HFF-Myc (cell line): ENCODE measurements at regions not wholly inside any gene's neighbourhood (a gene's known extent, or its start where the extent isn't known, plus 50 kb on each side); places are given as distances from the start of the nearest gene placed in this dataset.

Experiments used
- DNase-seq: peaks from one replicate; pipeline ENCODE4 v3.0.0-alpha.2; 2011; ENCODE audit warnings: low read depth; ENCODE audit errors: extremely low read depth
- H3K4me3 ChIP-seq: replicated peaks from 2 replicates; pipeline ENCODE4 v1.5.1; 2011; ENCODE audit warnings: low read depth, mild to moderate bottlenecking, control low read depth, low read length
- CTCF ChIP-seq: IDR thresholded peaks from 2 replicates; pipeline ENCODE4 v1.5.1; 2012; ENCODE audit warnings: mild to moderate bottlenecking, low read depth, low read length, control low read depth; ENCODE audit errors: missing control alignments

GRCh38 chr7:50178166-50178565 is 85.1 kb upstream of the ZPBP start:
- DNase-seq: no peak
- no peak overlapping the region for H3K4me3 ChIP-seq
- TF ChIP-seq CTCF: no peak

GRCh38 chr7:50174948-50175347 is 81.9 kb upstream of the ZPBP start:
- no peak overlapping the region for H3K4me3 ChIP-seq
- TF ChIP-seq CTCF: no peak
- no peak for DNase-seq

- no peak overlapping the region for H3K4me3 ChIP-seq
- DNase-seq: no peak
- no peak for TF ChIP-seq CTCF
Observed at GRCh38 chr7:50166997-50167965, 74.2 kb upstream of the ZPBP start.

GRCh38 chr7:50164559-50165170 is 71.6 kb upstream of the ZPBP start:
- TF ChIP-seq CTCF: no peak
- no peak for DNase-seq
- no peak overlapping the region for H3K4me3 ChIP-seq

GRCh38 chr7:50160206-50160605 is 67.2 kb upstream of the ZPBP start:
- DNase-seq: no peak
- TF ChIP-seq CTCF: no peak
- H3K4me3 ChIP-seq: no peak overlapping the region

GRCh38 chr7:50159154-50159553 is 66.1 kb upstream of the ZPBP start:
- no peak for DNase-seq
- H3K4me3 ChIP-seq: no peak overlapping the region
- TF ChIP-seq CTCF: peak; percentile 1
